HG03039 (cell line): ENCODE measurements at regions not wholly inside any gene's neighbourhood (a gene's known extent, or its start where the extent isn't known, plus 50 kb on each side); places are given as distances from the start of the nearest gene placed in this dataset.
"Not testable (repeated sequence)": the region's sequence is repeated elsewhere in the genome, so short reads cannot be mapped to it uniquely, and the experiment has no call there.

Source experiments
- ATAC-seq: cut with Tn5 transposase; IDR thresholded peaks from one replicate; pipeline ENCODE4 v1.9.1; 2021; ENCODE audit warnings: mild to moderate bottlenecking, moderate library complexity; ENCODE audit not compliant: unreplicated experiment

GRCh38 chr6:65971252-65971651, 264.2 kb upstream of the EYS start:
- ATAC-seq = not testable (repeated sequence)

GRCh38 chr6:65964261-65964660, 257.2 kb upstream of the EYS start:
- no peak for ATAC-seq

- ATAC-seq = no peak
These were observed 248.0 kb upstream of the EYS start for GRCh38 chr6:65955034-65955433.

GRCh38 chr6:65948062-65948461, 241.0 kb upstream of the EYS start:
- ATAC-seq = no peak

GRCh38 chr6:65943548-65943947, 236.5 kb upstream of the EYS start:
- ATAC-seq = no peak

GRCh38 chr6:65943051-65943450, 236.0 kb upstream of the EYS start:
- ATAC-seq = no peak

GRCh38 chr6:65938000-65938399, 231.0 kb upstream of the EYS start:
- no peak for ATAC-seq

GRCh38 chr6:65935412-65935811, 228.4 kb upstream of the EYS start:
- no peak for ATAC-seq

- ATAC-seq = no peak
These were observed 226.4 kb upstream of the EYS start for GRCh38 chr6:65933390-65933789.

- no peak for ATAC-seq
These were observed 220.1 kb upstream of the EYS start for GRCh38 chr6:65927141-65927540.

- no peak for ATAC-seq
These were observed 217.4 kb upstream of the EYS start for GRCh38 chr6:65924411-65924810.

GRCh38 chr6:65922049-65922448, 215.0 kb upstream of the EYS start:
- ATAC-seq = no peak

- no peak for ATAC-seq
These were observed 201.0 kb upstream of the EYS start for GRCh38 chr6:65908065-65908464.

- no peak for ATAC-seq
These were observed 197.0 kb upstream of the EYS start for GRCh38 chr6:65903992-65904391.

- no peak for ATAC-seq
These were observed 193.9 kb upstream of the EYS start for GRCh38 chr6:65900928-65901327.

GRCh38 chr6:65896140-65896539, 189.1 kb upstream of the EYS start:
- no peak for ATAC-seq

GRCh38 chr6:65876668-65877067, 169.6 kb upstream of the EYS start:
- no peak for ATAC-seq

- ATAC-seq = no peak
These were observed 145.4 kb upstream of the EYS start for GRCh38 chr6:65852369-65852852.

GRCh38 chr6:65830151-65830550, 123.1 kb upstream of the EYS start:
- ATAC-seq = no peak

- ATAC-seq = no peak
These were observed 112.1 kb upstream of the EYS start for GRCh38 chr6:65819152-65819551.

GRCh38 chr6:65818576-65818975, 111.5 kb upstream of the EYS start:
- ATAC-seq = no peak

- no peak for ATAC-seq
These were observed 110.0 kb upstream of the EYS start for GRCh38 chr6:65816991-65817390.

GRCh38 chr6:65814071-65814470, 107.0 kb upstream of the EYS start:
- ATAC-seq = no peak

GRCh38 chr6:65803186-65803585, 96.2 kb upstream of the EYS start:
- ATAC-seq = no peak
